Keratinocyte (primary cell): ENCODE measurements at regions not wholly inside any gene's neighbourhood (a gene's known extent, or its start where the extent isn't known, plus 50 kb on each side); places are given as distances from the start of the nearest gene placed in this dataset.
"Not testable (repeated sequence)": the region's sequence is repeated elsewhere in the genome, so short reads cannot be mapped to it uniquely, and the experiment has no call there.

Source experiments
- DNase-seq: peaks from one replicate; pipeline ENCODE4 v3.0.0-alpha.2; 2011; ENCODE audit warnings: low read depth, missing footprints, low spot score
- FAIRE-seq: peaks from 2 replicates; lab custom pipeline; 2011; peaks lifted over from hg19 to GRCh38; lab: Jason Lieb, UNC
- H2AFZ ChIP-seq: 2 replicates; pipeline ENCODE4 v1.6.0; 2012; ENCODE audit warnings: low read length, control low read depth, inconsistent platforms; ENCODE audit not compliant: control insufficient read depth
- H3K27ac ChIP-seq: 2 replicates; pipeline ENCODE4 v1.5.1; 2011; ENCODE audit warnings: low read length; ENCODE audit not compliant: control insufficient read depth, insufficient read depth
- H3K27me3 ChIP-seq: 3 replicates; pipeline ENCODE4 v1.6.0; 2011; ENCODE audit warnings: low read length; ENCODE audit not compliant: control insufficient read depth, insufficient read depth; ENCODE audit errors: extremely low read depth
- H3K36me3 ChIP-seq, 2 experiments: 2 replicates in 1 of 2; 3 replicates in 1 of 2; pipeline ENCODE4 v1.5.1; 2011; ENCODE audit warnings: low read length in 2 of 2, mild to moderate bottlenecking in 1 of 2; ENCODE audit not compliant: control insufficient read depth in 2 of 2, insufficient read depth in 2 of 2; ENCODE audit errors: extremely low read depth in 1 of 2
- H3K4me1 ChIP-seq: 3 replicates; pipeline ENCODE4 v1.5.1; 2011; ENCODE audit warnings: low read length; ENCODE audit not compliant: control insufficient read depth, insufficient read depth; ENCODE audit errors: extremely low read depth
- H3K4me2 ChIP-seq: 3 replicates; pipeline ENCODE4 v1.6.0; 2011; ENCODE audit warnings: low read depth, low read length; ENCODE audit not compliant: control insufficient read depth, insufficient read depth; ENCODE audit errors: extremely low read depth
- H3K4me3 ChIP-seq, 3 experiments: fragments of 200-600 bp in 1 of 3; sonication (generic) in 1 of 3; 2 replicates in 2 of 3; 3 replicates in 1 of 3; pipeline ENCODE4 v1.5.1; 2011 to 2016; ENCODE audit warnings: low read length in 3 of 3, mild to moderate bottlenecking in 3 of 3, control low read depth in 2 of 3, inconsistent platforms in 1 of 3, low read depth in 1 of 3, mixed read lengths in 1 of 3, mixed run types in 1 of 3, moderate library complexity in 1 of 3; ENCODE audit not compliant: control insufficient read depth in 2 of 3, insufficient read depth in 2 of 3; ENCODE audit errors: extremely low read depth in 1 of 3
- H3K79me2 ChIP-seq: 2 replicates; pipeline ENCODE4 v1.6.0; 2012; ENCODE audit warnings: low read length; ENCODE audit not compliant: control insufficient read depth, insufficient read depth
- H3K9ac ChIP-seq: 3 replicates; pipeline ENCODE4 v1.6.0; 2011; ENCODE audit warnings: low read length; ENCODE audit not compliant: control insufficient read depth, insufficient read depth; ENCODE audit errors: extremely low read depth
- H3K9me1 ChIP-seq: 3 replicates; pipeline ENCODE4 v1.6.0; 2011; ENCODE audit warnings: low read length; ENCODE audit not compliant: control insufficient read depth, insufficient read depth; ENCODE audit errors: extremely low read depth
- H3K9me3 ChIP-seq: 2 replicates; pipeline ENCODE4 v1.5.1; 2012; ENCODE audit warnings: low read depth, low read length; ENCODE audit not compliant: control insufficient read depth
- H4K20me1 ChIP-seq: 3 replicates; pipeline ENCODE4 v1.6.0; 2011; ENCODE audit warnings: low read length; ENCODE audit not compliant: control insufficient read depth, insufficient read depth; ENCODE audit errors: extremely low read depth
- CTCF ChIP-seq, 3 experiments: IDR thresholded peaks in 1 of 3; conservative IDR thresholded peaks in 1 of 3; optimal IDR thresholded peaks in 1 of 3; 2 replicates in 2 of 3; 3 replicates in 1 of 3; pipeline versions ENCODE3 to v1.5.1; 2011; ENCODE audit warnings: low read length in 3 of 3, mild to moderate bottlenecking in 3 of 3, moderate library complexity in 2 of 3, control low read depth in 1 of 3, inconsistent platforms in 1 of 3; ENCODE audit not compliant: insufficient read depth in 2 of 3; ENCODE audit errors: extremely low read depth in 1 of 3
- EZH2 ChIP-seq: IDR thresholded peaks from one replicate; pipeline ENCODE4 v1.6.1; 2012; ENCODE audit warnings: inconsistent platforms, mild to moderate bottlenecking, low read length, moderate library complexity
- dilution Hi-C: fragments of 300-500 bp; cut with MboI; formaldehyde crosslinking; loops from one replicate; pipeline ENCODE4 v1.7.0; 2020; ENCODE audit warnings: low sequenced_read_pairs; ENCODE audit not compliant: extremely low pct_ligation_motif_present

DNA sequence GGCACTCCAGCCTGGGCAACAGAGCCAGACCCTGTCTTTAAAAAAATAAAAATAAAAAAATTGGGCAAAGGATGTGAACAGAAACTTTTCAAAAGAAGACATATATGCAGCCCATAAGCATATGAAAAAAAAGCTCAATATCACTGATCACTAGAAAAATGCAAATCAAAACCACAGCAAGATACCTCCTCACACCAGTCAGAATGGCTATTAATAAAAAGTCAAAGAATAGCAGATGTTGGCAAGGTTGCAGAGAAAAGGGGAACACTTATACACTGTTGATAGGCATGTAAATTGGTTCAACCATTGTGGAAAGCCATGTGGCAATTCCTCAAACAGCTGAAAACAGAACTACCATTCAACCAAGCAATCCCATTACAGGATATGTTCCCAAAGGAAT, 204.1 kb upstream of the SRD5A2 start:
- H3K27ac ChIP-seq = no peak overlapping the region
- H3K9me1 ChIP-seq = no peaks in the 10 kb centered on the region
- no peaks in the 10 kb centered on the region for H4K20me1 ChIP-seq
- H3K79me2 ChIP-seq = no peaks in the 10 kb centered on the region
- dilution Hi-C loops = no loop called here
- H3K9ac ChIP-seq = no peak overlapping the region
- TF ChIP-seq CTCF (optimal IDR thresholded peaks at IDR 0.05 in 1 of 3, IDR thresholded peaks at IDR 0.05 in 1 of 3, conservative IDR thresholded peaks at IDR 0.05 in 1 of 3; ENCODE audit: extremely low read depth in 1 of 3, insufficient read depth in 2 of 3, low read length in 3 of 3) (no peak), EZH2 (no peak)
- H2AFZ ChIP-seq = no peak overlapping the region
- H3K4me2 ChIP-seq = no peak overlapping the region
- no peaks in the 10 kb centered on the region for H3K27me3 ChIP-seq
- no peak overlapping the region for H3K4me3 ChIP-seq
- H3K9me3 ChIP-seq = peaks cover 8% of the 10 kb centered on the region
- FAIRE-seq = no peak
- H3K4me1 ChIP-seq = no peaks in the 10 kb centered on the region
- no peaks in the 10 kb centered on the region for H3K36me3 ChIP-seq
- no peak for DNase-seq

GRCh38 chr2:31783446-31784091, 202.8 kb upstream of the SRD5A2 start:
- H3K36me3 ChIP-seq, H3K9me3 ChIP-seq, H3K79me2 ChIP-seq, H4K20me1 ChIP-seq, DNase-seq, dilution Hi-C loops, H3K27ac ChIP-seq, H3K4me1 ChIP-seq, H2AFZ ChIP-seq, H3K27me3 ChIP-seq, H3K9me1 ChIP-seq, H3K9ac ChIP-seq, H3K4me2 ChIP-seq, H3K4me3 ChIP-seq: not testable (repeated sequence)
- FAIRE-seq = peak; percentile 32

DNA sequence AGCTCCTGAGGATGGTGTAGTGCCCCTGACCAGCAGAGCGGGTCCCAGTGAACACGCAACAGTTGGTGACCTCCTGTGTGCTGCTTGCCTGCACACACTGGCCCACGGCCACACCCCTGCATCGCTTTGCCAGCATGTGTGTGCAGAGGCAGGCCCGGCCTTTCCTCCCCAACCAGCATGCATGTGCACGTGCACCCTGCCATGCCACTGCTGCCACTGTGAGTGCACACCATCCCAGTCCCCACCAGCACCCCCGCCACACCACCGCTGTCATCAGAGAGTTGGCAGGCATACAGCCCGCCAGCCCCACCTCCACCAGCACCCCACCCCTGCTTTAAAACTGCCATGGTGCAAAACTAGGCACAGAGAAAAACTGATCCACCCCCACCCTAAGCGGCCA, 197.4 kb upstream of the SRD5A2 start:
- FAIRE-seq = no peak

More for the DNA sequence above, 197.4 kb upstream of the SRD5A2 start:
- dilution Hi-C loops = no loop called here
- Histone ChIP-seq H3K4me3 (no peak overlapping the region), H3K36me3 (no peaks in the 10 kb centered on the region), H3K27ac (no peak overlapping the region), H3K4me1 (no peaks in the 10 kb centered on the region), H4K20me1 (no peaks in the 10 kb centered on the region), H3K27me3 (no peaks in the 10 kb centered on the region), H3K79me2 (no peaks in the 10 kb centered on the region), H3K9ac (no peak overlapping the region), H3K9me3 (peaks cover 5% of the 10 kb centered on the region), H3K9me1 (no peaks in the 10 kb centered on the region), H2AFZ (no peak overlapping the region), H3K4me2 (no peak overlapping the region)
- DNase-seq = no peak
- TF ChIP-seq EZH2 (no peak), CTCF (optimal IDR thresholded peaks at IDR 0.05 in 1 of 3, IDR thresholded peaks at IDR 0.05 in 1 of 3, conservative IDR thresholded peaks at IDR 0.05 in 1 of 3; ENCODE audit: extremely low read depth in 1 of 3, insufficient read depth in 2 of 3, low read length in 3 of 3) (no peak)
